Endodermal cell (in vitro differentiated cells): ENCODE measurements at regions not wholly inside any gene's neighbourhood (a gene's known extent, or its start where the extent isn't known, plus 50 kb on each side); places are given as distances from the start of the nearest gene placed in this dataset.

ENCODE experiments used
- DNase-seq: peaks from one replicate; pipeline ENCODE4 v3.0.0-alpha.2; 2017
- H3K27ac ChIP-seq: 2 replicates; pipeline ENCODE4 v1.5.1; 2013; ENCODE audit warnings: mild to moderate bottlenecking, low read depth, low read length, moderate library complexity
- H3K27me3 ChIP-seq: 2 replicates; pipeline ENCODE4 v1.6.1; 2013; ENCODE audit warnings: mild to moderate bottlenecking, low read length, moderate library complexity; ENCODE audit not compliant: insufficient read depth, control insufficient read depth, poor library complexity, severe bottlenecking
- H3K36me3 ChIP-seq: 2 replicates; pipeline ENCODE4 v1.7.0; 2013; ENCODE audit warnings: mild to moderate bottlenecking, low read length, moderate library complexity; ENCODE audit not compliant: control insufficient read depth, insufficient read depth
- H3K4me1 ChIP-seq: one replicate; pipeline ENCODE4 v1.7.0; 2013; ENCODE audit warnings: low read length; ENCODE audit not compliant: control insufficient read depth, insufficient read depth
- H3K4me3 ChIP-seq: 2 replicates; pipeline ENCODE4 v1.5.1; 2013; ENCODE audit warnings: mild to moderate bottlenecking, low read length, moderate library complexity
- H3K9ac ChIP-seq: 2 replicates; pipeline ENCODE4 v1.6.1; 2013; ENCODE audit warnings: mild to moderate bottlenecking, low read length, moderate library complexity; ENCODE audit not compliant: poor library complexity, severe bottlenecking; ENCODE audit errors: extremely low read depth
- H3K9me3 ChIP-seq: 2 replicates; pipeline ENCODE4 v1.6.1; 2013; ENCODE audit warnings: mild to moderate bottlenecking, low read length, moderate library complexity; ENCODE audit not compliant: control insufficient read depth
- H3K27ac Mint-ChIP-seq: 2 replicates; pipeline ENCODE4 v1.8.0; 2020; ENCODE audit warnings: mixed read lengths
- H3K27me3 Mint-ChIP-seq: 2 replicates; pipeline ENCODE4 v1.8.0; 2021; ENCODE audit warnings: mild to moderate bottlenecking, mixed read lengths; ENCODE audit not compliant: insufficient read depth
- H3K36me3 Mint-ChIP-seq: 2 replicates; pipeline ENCODE4 v1.8.0; 2020; ENCODE audit warnings: low read depth, mixed read lengths
- H3K4me1 Mint-ChIP-seq: 2 replicates; pipeline ENCODE4 v1.8.0; 2020; ENCODE audit warnings: mixed read lengths
- H3K4me3 Mint-ChIP-seq: 2 replicates; pipeline ENCODE4 v1.8.0; 2020; ENCODE audit warnings: mild to moderate bottlenecking, moderate library complexity, mixed read lengths
- H3K9me3 Mint-ChIP-seq: 2 replicates; pipeline ENCODE4 v1.8.0; 2020; ENCODE audit warnings: mild to moderate bottlenecking, mixed read lengths
- WGBS, 2 experiments: methylation state at CpG; one replicate each; pipeline versions ENCODE4 v1.1.5 to v1.1.7; 2013; ENCODE audit warnings: missing lambda C conversion rate in 2 of 2, mixed read lengths in 1 of 2; ENCODE audit not compliant: insufficient coverage in 1 of 2, insufficient read length in 1 of 2; 5-methylcytosine and 5-hydroxymethylcytosine counted together
- TF ChIP-seq, protein P1 (sequence below): fragments of 200-600 bp; sonication (generic); conservative IDR thresholded peaks from 2 replicates; pipeline ENCODE4 v1.5.0; 2021; ENCODE audit warnings: antibody characterized with exemption, mild to moderate bottlenecking

GRCh38 chr4:125387770-125388169, 73.0 kb downstream of the FAT4 start:
- no peaks in the 10 kb centered on the region for H3K36me3 ChIP-seq
- no peak overlapping the region for H3K4me3 ChIP-seq
- H3K9ac ChIP-seq: no peak overlapping the region
- H3K4me1 ChIP-seq: no peaks in the 10 kb centered on the region
- H3K9me3 ChIP-seq: no peaks in the 10 kb centered on the region
- TF ChIP-seq, protein P1, sequence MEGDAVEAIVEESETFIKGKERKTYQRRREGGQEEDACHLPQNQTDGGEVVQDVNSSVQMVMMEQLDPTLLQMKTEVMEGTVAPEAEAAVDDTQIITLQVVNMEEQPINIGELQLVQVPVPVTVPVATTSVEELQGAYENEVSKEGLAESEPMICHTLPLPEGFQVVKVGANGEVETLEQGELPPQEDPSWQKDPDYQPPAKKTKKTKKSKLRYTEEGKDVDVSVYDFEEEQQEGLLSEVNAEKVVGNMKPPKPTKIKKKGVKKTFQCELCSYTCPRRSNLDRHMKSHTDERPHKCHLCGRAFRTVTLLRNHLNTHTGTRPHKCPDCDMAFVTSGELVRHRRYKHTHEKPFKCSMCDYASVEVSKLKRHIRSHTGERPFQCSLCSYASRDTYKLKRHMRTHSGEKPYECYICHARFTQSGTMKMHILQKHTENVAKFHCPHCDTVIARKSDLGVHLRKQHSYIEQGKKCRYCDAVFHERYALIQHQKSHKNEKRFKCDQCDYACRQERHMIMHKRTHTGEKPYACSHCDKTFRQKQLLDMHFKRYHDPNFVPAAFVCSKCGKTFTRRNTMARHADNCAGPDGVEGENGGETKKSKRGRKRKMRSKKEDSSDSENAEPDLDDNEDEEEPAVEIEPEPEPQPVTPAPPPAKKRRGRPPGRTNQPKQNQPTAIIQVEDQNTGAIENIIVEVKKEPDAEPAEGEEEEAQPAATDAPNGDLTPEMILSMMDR: no peak
- no peak overlapping the region for H3K4me3 Mint-ChIP-seq
- no peaks in the 10 kb centered on the region for H3K36me3 Mint-ChIP-seq
- peaks cover 2% of the 10 kb centered on the region for H3K4me1 Mint-ChIP-seq
- H3K27me3 ChIP-seq: no peaks in the 10 kb centered on the region
- H3K27ac Mint-ChIP-seq: no peak overlapping the region
- H3K9me3 Mint-ChIP-seq: peaks cover 4% of the 10 kb centered on the region
- no peaks in the 10 kb centered on the region for H3K27me3 Mint-ChIP-seq
- no peak overlapping the region for H3K27ac ChIP-seq
- DNase-seq: no peak

- Mint-ChIP-seq H3K9me3 (peaks cover 4% of the 10 kb centered on the region), H3K36me3 (no peaks in the 10 kb centered on the region), H3K4me1 (peaks cover 8% of the 10 kb centered on the region), H3K27ac (no peak overlapping the region), H3K4me3 (no peak overlapping the region), H3K27me3 (no peaks in the 10 kb centered on the region)
- no CpG with 5 or more reads among the region's 1 CpG for WGBS, 2 experiments
- H3K27me3 ChIP-seq: no peaks in the 10 kb centered on the region
- no peaks in the 10 kb centered on the region for H3K4me1 ChIP-seq
- no peak for DNase-seq
- no peaks in the 10 kb centered on the region for H3K36me3 ChIP-seq
- H3K9me3 ChIP-seq: no peaks in the 10 kb centered on the region
- no peak overlapping the region for H3K4me3 ChIP-seq
- TF ChIP-seq, protein P1: no peak
- H3K9ac ChIP-seq: no peak overlapping the region
- H3K27ac ChIP-seq: no peak overlapping the region
Observed at GRCh38 chr4:125388613-125389012, 73.9 kb downstream of the FAT4 start.

GRCh38 chr4:125389713-125390112, 75.0 kb downstream of the FAT4 start:
- no peak overlapping the region for H3K9ac ChIP-seq
- H3K27me3 Mint-ChIP-seq: no peaks in the 10 kb centered on the region

More at GRCh38 chr4:125389713-125390112, 75.0 kb downstream of the FAT4 start:
- TF ChIP-seq, protein P1: no peak
- Mint-ChIP-seq H3K9me3 (peaks cover 4% of the 10 kb centered on the region), H3K4me1 (peaks cover 17% of the 10 kb centered on the region), H3K36me3 (no peaks in the 10 kb centered on the region), H3K4me3 (no peak overlapping the region), H3K27ac (no peak overlapping the region)
- Histone ChIP-seq H3K4me3 (no peak overlapping the region), H3K27me3 (no peaks in the 10 kb centered on the region), H3K4me1 (no peaks in the 10 kb centered on the region), H3K9me3 (no peaks in the 10 kb centered on the region), H3K36me3 (no peaks in the 10 kb centered on the region), H3K27ac (no peak overlapping the region)
- DNase-seq: no peak
- 88 to 100% methylated on average over 2 to 3 of the region's 3 CpGs for WGBS, 2 experiments
